Kidney tubule cell (primary cell): ENCODE measurements at regions not wholly inside any gene's neighbourhood (a gene's known extent, or its start where the extent isn't known, plus 50 kb on each side); places are given as distances from the start of the nearest gene placed in this dataset.

Source experiments
- DNase-seq: peaks from one replicate; pipeline ENCODE4 v3.0.0-alpha.2; 2018; ENCODE audit warnings: low spot score

DNA sequence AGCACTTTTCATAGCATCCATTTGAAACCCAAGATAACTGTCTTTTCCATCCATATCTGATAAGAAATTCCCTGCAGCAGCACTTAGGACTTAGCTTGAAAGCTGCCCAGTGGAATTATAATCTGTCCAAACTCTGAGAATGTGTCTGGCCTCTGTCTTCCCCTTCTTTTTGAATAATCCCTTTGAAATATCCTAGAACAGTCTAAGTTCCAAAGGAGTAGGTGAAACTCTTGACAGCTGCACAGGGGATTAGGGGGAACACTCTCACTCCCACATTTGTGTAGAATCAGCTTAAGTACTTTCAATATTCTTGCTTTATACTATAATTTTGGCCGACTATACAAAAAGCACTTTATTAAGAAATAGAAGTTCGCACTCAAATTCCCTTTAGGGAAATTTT, 157.7 kb downstream of the PAPSS1 start:
- DNase-seq: no peak

DNA sequence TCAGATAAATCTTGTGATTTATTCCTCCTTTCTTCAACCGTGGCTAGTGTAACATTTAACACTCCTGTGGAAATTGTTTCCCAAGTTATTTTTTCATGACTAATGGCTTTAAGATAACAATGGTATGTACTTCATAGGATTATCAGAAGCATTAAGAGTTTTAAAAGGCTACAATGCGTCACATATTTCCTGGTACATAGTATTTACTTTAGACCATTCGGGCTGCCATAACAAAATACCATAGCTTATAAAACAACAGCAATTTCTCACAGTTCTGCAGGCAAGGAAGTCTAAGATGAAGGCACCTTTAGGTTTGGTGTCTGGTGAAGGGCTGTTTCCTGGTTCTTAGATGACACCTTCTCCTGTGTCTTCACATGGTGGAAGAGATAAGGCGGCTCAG, 158.6 kb downstream of the PAPSS1 start:
- no peak for DNase-seq

DNA sequence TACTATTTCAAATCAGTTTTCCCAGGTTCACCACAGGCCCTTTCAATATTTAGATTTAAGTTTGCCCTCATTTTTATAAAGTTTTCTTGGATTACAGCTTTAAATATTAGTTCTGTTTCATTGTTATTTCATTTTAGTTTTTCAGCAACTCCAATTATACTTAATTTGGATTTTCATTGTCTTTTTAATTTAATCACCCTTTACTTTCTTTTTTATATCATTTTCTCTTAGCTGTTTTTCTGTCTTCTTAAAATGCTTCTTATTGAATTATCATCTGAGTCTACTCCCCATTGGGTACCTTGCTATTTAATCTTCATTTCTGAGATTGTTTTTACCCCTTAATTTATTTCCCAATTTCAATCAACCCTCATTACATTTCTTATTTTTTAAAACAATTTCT, 160.4 kb downstream of the PAPSS1 start:
- no peak for DNase-seq

DNA sequence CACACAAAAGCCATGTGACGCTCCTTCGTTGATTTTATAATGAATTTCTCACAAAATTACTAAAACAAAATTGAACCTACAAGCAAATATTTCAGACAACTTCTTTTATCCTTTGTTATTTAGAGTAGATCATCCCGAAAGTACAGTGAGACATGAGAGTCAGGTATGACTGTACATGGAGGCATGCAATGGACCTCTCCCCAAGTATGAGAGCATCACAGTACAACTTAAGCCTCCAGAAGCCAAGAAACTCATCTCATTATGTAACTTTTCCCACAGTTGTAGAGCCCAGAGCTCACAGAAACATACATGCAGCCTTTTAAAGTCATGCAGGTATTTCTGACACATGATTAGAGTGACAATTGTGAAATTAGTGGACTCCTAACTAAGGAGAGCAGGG, 167.7 kb downstream of the PAPSS1 start:
- DNase-seq: no peak

DNA sequence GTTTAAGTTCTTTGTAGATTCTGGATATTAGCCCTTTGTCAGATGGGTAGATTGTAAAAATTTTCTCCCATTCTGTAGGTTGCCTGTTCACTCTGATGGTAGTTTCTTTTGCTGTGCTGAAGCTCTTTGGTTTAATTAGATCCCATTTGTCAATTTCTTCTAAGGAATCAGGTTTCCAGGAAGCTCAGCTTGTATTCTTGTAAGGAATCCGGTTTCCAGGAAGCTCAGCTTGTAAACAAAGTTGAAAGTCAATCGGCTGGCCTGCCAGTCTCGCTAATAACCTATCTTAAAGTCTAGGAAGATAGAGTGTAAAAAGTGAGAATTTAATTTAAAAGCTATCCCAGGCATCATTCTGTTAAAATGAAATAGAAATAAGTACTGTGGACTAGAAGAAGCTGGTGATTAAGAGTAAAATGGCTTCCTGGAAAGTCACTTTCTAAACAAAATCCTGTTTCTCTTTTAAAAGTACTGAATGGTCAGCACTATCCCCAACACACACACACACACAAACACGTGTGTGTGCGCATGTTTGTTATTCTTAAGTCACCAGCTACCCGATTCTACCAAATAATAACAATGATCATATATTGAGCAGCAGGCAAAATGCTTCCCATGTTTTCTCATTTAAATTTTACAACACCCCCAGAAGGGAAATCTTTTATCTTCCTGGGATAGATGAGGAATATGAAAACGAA, 171.7 kb downstream of the PAPSS1 start:
- peak; percentile 20 for DNase-seq

DNA sequence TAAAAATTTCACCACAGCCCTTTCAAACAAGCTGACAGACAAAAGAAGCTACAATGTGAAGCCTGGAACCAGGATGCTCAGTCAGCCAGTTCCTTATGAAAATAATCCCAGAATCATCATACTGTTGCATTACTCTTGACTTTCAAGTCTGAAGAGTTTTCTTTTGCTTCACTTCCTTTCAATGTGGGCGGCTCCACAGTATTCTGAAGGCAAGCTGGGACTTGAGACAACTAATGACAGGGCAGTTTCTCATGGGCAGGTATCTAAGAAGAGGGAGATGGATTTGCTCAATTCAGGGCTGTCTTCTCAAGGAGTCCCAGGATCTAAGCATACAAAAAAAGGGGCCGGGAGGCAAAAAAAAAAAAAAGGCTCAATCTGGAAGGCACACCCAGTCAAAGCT, 173.4 kb downstream of the PAPSS1 start:
- DNase-seq: no peak

DNA sequence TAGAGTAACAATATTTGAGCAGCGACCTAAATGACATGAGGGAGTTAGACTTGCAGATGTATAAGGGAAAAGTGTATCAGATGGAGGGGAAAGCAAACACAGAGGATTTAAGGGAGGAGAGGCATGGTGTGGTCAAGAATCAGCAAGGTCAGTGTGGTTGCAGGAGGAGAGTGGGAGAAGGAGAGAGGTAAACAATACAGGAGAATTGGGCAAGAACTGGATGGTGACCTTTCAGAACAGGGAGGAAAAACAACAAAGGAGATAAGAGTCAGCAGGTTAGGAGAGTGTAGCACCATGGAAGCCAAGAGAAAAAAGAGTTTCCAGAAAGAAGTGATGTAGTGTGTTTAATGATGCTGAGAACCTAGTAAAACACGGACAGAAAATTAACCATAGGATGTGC, 178.5 kb downstream of the PAPSS1 start:
- no peak for DNase-seq

DNA sequence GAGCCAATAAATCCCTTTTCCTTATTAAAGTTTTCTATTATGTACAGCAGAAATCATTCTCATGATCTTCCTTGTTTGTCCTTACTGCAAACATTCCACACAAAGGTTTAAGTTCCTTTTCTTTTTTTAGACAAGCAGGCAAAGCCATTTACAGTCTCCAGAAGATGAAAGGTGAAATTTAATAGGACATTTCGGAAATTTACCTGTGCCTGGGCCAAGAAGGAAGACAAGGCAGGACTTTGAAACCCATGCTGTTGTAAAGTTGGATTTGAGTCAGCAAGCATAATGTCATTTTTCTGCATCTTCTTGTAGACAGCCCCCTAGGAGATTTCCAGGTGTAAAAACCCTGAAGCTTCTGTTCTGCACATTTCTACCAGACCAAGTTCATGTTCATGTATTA, 188.1 kb downstream of the PAPSS1 start:
- DNase-seq: no peak

DNA sequence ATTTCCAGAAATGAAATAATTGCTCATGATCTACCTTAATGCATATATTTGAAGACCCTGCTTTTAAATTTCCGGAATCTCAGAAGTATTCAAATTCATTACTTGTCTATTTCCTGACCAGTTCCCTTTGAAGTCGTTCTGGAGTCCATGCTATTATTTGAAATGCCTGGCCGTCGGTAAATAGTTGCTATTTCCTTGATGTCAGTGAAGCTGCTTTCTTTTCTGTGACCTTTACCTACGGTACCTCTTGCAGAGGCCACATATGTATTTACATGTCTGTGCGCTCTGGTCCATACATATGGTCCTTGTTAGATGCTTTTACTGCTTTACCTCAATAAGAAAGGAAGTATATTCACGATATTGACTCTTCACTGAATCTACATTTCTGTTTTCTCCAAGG, 199.7 kb downstream of the PAPSS1 start:
- DNase-seq: no peak

DNA sequence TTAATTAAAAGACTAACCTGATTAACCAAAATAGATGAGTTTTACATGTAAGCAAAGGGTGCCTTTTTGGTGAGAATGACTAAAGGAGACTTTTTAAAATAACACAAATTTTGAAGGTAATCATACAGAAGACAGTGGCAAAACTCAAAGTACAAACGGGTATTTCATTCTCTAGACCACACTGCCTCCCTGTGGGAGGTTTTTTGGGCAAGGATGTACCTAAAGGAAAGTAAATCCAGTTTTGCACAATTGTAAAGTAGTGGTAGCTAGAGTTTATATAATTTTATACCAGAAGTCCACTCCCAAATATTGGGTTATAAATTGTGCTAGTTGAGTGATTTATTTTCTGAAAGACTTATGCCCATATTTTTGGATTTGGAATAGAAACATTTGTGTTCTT, 201.0 kb downstream of the PAPSS1 start:
- DNase-seq: peak; percentile 6

DNA sequence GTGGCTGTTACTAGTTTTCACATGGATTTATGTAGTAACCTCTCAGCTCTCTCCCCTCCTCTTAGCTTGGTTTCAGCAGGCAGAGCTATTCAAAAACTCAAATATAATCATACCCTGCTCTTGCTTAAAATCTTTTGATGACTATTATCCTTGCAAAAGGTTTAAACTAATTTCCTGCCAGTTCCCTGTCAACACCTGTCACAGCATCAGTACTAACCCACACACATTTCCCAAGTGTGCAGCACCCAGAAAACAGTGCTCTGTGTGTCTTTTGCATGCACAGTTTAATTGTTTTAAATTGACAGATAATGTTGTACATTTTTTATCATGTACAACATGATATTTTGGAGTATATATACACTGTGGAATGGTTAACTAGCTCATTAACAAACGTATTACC, 202.0 kb downstream of the PAPSS1 start:
- DNase-seq: no peak

DNA sequence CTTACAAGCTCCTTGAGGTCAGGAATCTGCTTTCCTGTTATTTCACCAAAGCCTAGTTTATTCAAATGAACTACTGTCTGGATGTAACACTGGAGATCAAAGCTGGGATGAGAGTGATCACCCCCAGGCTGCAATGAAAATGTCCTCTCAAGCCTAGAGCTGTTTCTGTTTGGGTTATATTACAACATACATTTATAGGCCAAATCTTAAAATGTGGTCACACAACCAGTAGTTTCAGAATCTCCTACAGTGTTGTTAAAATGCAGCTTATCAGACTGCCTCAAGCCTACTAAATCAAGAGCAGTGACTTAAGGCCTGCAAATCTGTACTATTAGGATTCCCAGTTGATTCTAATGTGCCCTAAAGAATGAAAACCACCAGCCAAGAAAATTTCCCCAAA, 207.5 kb downstream of the PAPSS1 start:
- DNase-seq: no peak

DNA sequence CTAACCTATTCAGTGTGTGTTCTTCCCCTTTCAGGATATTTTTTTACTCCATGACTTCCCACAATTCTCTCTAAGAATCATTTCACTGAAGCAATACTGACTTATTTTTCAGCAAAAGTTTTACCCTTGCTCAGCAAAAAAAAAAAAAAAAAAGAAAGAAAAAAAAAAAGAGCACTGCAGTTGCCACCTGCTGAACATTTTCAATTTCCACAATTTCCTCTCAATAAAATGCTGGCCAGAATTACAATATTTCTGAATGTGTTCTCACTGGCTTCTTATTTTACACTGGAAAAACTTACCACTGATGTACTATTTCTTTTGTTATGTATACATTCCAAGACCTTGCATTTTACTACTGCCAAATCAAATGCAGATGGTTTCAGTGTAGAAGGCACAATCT, 210.4 kb downstream of the PAPSS1 start:
- no peak for DNase-seq

DNA sequence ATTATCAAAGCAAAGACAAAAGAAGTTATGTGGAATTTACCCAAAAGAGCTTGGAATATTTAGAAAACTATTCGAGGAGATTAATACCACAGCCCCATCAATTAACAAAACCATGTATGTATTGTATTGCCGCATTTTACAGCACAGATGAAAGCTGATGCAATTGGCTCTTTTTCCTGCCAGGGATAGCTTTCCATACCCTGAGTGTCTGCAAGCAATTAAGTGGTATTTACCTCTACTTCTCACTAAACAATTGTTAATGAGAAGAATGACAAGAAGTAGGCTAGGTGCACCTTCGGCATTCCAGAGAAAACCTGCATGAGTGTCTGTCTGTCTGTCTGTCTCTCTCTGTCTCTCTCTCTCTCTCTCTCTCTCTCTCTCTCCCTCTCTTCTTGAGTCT, 219.5 kb downstream of the PAPSS1 start:
- no peak for DNase-seq

DNA sequence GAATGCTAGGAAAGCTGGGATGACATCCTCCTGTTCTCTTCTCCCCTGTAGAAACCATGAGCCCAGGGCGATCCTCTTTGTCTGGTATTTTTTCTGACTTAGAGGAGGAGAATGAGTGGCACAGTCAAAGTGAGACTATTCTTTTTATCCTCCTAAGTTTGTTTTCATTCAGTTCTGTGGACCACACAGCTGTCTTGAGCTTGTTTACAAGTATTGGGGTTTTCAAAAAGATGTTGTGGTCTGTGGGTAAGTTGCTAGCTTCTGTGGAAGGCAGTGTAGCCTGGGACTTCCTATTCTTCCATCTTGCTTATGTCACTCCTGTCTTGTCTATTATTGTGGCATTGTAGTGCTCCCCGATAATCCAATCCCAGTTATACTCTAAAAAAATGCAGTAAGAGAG, 223.0 kb downstream of the PAPSS1 start:
- no peak for DNase-seq

DNA sequence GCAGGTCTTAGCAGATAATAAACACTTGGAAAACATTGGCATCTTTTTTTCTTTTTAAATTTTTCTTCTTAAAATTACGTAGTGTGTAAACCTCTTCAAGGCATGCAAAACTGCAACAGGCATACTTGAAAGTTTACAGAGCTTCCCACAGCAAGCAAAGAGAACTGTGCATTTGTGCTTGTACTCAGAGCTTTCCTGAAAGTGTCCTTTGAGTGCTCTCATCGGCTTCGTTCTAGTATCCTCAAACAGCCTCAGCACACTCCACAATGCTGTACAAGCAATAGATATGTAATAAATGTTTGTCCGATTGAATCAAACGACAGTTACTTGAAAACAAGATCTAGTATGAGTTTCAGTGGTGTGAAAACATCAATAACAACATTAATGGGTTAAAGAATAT, 227.5 kb downstream of the PAPSS1 start:
- DNase-seq: no peak

DNA sequence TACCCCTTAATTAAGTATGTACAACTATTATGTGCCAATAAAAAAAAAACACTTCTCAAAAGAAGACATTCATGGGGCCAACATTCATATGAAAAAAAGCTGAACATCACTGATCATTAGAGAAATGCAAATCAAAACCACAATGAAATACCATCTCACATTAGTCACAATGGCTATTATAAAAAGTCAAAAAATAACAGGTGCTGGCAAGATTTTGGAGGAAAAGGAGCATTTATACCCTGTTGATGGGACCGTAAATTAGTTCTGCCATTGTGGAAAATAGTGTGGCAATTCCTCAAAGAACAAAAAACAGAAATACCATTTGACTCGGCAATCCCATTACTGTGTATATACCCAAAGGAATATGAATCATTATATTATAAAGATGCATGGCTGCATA, 229.9 kb downstream of the PAPSS1 start:
- no peak for DNase-seq

DNA sequence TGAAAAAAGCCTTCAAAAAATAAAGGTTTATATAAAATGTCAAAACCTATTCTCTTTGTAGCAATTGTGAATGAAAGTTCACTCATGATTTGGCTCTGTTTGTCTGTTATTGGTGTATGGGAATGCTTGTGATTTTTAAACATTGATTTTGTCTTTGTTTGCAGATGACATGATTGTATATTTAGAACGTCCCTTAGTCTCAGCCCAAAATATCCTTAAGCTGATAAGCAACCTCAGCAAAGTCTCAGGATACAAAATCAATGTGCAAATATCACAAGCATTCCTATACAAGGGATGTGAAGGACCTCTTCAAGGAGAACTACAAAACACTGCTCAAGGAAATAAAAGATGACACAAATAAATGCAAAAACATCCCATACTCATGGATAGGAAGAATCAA, 236.4 kb downstream of the PAPSS1 start:
- DNase-seq: peak; percentile 6

DNA sequence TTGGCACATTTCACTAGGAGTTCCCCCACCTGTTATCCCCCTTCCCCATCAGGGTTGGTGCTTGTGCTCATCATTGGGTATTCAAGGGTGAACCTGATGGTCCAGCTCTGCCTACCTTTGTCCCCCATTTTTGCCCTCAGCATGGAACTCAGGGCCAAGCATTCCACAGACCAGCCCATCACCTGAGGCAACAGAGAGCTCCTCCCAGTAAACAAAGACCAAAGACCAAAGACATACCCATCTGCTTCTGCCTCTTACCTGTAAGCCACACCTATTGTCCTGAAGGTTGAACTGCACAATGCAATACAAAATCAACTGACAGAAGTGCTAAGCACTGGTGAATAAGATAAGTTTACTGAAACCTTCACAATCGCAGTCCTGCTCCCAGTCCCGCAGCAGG, 237.5 kb downstream of the PAPSS1 start:
- DNase-seq: no peak

DNA sequence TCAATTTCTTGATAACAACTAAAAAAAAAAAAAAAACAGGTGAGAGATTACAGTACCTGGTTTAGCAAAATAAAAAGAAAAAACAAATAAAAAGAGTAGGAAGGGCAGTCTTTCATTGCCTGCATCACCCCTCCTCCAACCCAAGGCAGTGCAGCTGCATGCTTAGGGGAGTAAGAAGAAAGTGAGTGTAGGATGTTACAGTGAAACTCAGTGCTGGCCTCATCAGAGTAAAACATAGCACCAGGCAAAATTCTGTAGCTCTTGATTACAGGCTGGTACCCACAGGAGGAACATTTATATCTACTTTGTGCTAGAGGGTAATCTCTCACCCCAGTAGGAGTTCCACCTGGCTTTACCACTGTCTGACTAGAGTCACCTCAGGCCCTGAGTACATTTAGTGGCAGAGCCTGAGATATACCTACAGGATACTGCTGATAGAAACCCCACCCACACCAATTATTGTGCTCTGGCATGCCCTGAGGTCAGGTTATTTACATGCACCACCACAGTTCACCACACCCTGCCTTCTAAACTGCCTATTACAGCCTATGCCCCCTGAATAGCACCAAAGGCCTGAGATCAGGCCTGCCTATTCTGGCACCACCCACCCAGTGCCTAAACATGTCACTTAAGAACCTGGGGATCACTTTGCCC, 241.6 kb downstream of the PAPSS1 start:
- no peak for DNase-seq

DNA sequence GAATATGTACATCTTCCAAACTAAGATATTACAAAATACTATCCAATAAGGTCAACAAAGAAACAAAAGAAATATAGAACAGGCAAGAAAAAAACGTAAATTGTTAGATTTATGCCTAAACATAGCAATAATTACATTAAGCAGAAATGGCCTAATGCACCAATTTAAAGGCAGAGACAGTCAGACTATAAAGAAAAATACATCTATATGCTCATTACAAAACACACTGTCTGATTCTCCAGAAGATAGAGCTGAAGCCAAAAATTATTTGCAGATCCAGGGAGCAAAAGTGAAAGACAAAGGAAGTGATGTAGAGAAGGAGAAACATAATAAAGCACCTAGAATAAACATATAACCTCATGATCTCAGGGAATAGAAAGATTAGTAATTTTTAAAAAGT, 246.9 kb downstream of the PAPSS1 start:
- DNase-seq: no peak

DNA sequence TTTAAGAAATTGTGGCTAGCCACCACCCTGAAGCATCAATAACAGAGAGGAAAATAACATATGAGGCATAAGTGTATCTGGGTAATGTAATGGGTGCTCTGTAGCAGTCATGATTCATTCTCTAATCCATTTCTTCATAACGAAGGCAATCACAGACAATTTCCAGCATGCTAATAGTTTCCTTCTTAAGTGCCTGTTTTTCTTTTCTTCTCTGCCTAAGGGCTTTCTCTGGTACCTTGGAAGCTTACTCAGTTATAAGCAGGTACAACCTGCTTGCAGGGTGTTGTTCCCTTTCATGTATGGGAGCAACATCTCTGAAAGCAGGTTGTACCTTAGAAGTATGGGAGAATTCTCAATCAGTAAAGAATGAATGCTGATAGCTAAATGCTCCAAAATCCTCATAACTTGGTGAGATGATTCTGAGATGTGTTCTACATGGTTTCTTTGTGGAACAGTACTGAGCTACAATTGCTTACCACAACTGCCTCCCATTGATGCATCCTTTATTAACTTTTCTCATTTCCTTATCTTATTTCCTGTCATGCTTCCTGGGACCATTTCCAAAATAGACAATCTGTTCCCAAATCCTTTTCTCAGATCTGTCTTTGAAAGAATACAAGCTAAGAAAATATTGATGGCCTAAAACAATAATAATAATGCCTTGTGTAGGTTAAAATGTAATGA, 247.6 kb downstream of the PAPSS1 start:
- DNase-seq: no peak

DNA sequence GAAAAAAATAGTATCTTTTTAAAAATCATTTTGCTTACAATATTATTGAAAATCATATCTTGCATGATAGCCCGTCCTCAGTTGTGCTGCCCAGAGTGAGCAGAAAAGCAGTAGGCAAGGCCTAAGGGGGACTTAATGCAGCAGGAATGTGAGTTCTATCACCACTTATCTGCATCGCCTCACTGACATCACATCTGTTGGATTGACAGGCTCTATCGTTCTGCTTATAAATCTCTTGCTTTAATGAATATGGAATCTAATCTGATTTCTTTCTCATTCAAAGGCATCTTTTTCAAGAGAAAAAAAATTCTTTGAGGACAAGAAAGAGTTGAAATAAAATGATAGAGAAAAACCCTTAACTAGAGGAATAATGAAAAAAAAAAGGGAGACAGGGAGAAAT, 249.9 kb downstream of the PAPSS1 start:
- DNase-seq: no peak

DNA sequence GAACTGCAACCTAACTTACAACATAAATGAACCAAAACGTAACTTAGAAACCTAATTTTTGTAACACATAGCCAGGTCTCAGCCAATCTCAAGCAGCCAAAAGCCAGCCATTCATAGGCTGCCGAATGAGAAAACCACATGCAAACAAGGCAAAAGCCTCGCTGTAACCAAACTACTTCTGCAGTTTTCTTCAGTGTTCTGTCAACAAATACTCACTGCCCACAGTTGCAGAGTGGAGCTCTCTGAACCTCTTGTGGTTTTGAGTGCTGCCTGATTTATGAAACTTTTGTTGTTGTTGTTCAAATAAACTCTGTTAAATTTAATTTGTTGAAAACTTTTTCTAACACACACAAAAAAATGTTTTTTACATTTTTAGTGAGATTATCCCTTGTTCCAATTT, 251.2 kb downstream of the PAPSS1 start:
- no peak for DNase-seq
